ENCODE measurements at regions not wholly inside any gene's neighbourhood (a gene's known extent, or its start where the extent isn't known, plus 50 kb on each side); places are given as distances from the start of the nearest gene placed in this dataset.

GRCh38 chrX:69268611-69269010, 103.4 kb upstream of the PJA1 start:
- Histone ChIP-seq H4K20me1 (ENCODE audit: insufficient read depth, low read length, poor library complexity, severe bottlenecking) (no peaks in the 10 kb centered on the region), H3F3A (ENCODE audit: low read depth) (no peaks in the 10 kb centered on the region), H3K9ac (ENCODE audit: low read depth, low read length, poor library complexity, severe bottlenecking) (no peak overlapping the region), H3K79me2 (ENCODE audit: insufficient read depth, low read length) (no peaks in the 10 kb centered on the region), H3K36me3 (ENCODE audit: insufficient read depth, low read length) (no peaks in the 10 kb centered on the region), H3K4me1 (ENCODE audit: insufficient read depth, low read length, poor library complexity, severe bottlenecking) (no peaks in the 10 kb centered on the region), H3K9me3 (ENCODE audit: insufficient read depth, low read depth, low read length) (no peaks in the 10 kb centered on the region), H3K4me2 (ENCODE audit: low read depth, low read length, poor library complexity, severe bottlenecking) (no peak overlapping the region), H3K9me2 (replicated peaks; ENCODE audit: low read depth, low read length) (no peaks in the 10 kb centered on the region), H2AFZ (ENCODE audit: low read length) (no peak overlapping the region), H3K4me3 (ENCODE audit: low read length, poor library complexity, severe bottlenecking) (no peak overlapping the region), H3K27me3 (ENCODE audit: insufficient read depth, low read length, poor library complexity, severe bottlenecking) (no peaks in the 10 kb centered on the region)
- TF ChIP-seq, protein P1, sequence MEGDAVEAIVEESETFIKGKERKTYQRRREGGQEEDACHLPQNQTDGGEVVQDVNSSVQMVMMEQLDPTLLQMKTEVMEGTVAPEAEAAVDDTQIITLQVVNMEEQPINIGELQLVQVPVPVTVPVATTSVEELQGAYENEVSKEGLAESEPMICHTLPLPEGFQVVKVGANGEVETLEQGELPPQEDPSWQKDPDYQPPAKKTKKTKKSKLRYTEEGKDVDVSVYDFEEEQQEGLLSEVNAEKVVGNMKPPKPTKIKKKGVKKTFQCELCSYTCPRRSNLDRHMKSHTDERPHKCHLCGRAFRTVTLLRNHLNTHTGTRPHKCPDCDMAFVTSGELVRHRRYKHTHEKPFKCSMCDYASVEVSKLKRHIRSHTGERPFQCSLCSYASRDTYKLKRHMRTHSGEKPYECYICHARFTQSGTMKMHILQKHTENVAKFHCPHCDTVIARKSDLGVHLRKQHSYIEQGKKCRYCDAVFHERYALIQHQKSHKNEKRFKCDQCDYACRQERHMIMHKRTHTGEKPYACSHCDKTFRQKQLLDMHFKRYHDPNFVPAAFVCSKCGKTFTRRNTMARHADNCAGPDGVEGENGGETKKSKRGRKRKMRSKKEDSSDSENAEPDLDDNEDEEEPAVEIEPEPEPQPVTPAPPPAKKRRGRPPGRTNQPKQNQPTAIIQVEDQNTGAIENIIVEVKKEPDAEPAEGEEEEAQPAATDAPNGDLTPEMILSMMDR (conservative IDR thresholded peaks at IDR 0.05; ENCODE audit: low read length), result no peak
- TF ChIP-seq EZH2phosphoT487 (IDR thresholded peaks at IDR 0.05; ENCODE audit: borderline replicate concordance), result no peak

- H3K4me3 ChIP-seq (ENCODE audit: low read length, poor library complexity, severe bottlenecking), result no peak overlapping the region
- TF ChIP-seq, protein P1 (conservative IDR thresholded peaks at IDR 0.05; ENCODE audit: low read length), result no peak
- no peak for TF ChIP-seq EZH2phosphoT487 (IDR thresholded peaks at IDR 0.05; ENCODE audit: borderline replicate concordance)
- H3K4me2 ChIP-seq (ENCODE audit: low read depth, low read length, poor library complexity, severe bottlenecking), result no peak overlapping the region
Observed at GRCh38 chrX:69264158-69264581, 98.9 kb upstream of the PJA1 start.

DNA sequence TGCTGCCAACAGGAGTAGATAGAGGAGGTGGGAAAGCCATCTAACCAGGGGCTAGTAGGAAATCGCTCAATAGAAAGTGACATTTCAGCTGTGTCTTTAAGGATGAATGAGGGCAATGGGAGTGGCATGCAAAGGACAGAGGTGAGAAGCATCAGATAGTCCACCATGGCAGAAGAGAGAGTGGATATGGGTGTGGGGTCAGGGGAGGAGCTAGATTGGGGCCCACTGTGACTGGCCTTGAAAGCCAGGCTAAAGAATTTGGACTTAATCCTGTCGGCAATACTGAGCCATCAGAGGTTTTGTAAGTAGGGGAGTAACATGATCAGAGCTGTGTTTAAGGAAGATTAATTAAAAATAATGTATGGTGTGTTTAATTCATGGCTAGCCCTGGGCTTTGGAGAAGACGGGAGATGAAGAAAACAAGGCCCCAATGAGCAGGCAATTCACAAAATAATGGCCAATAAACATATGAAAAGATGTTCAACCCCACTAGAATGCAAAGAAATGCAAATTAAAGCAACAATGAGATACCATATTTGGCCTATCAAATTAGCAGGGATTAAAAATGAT, 98.1 kb upstream of the PJA1 start:
- no peak overlapping the region for H3K4me2 ChIP-seq (ENCODE audit: low read depth, low read length, poor library complexity, severe bottlenecking)
- H3K79me2 ChIP-seq (ENCODE audit: insufficient read depth, low read length), result no peaks in the 10 kb centered on the region
- no peaks in the 10 kb centered on the region for H3K9me2 ChIP-seq (replicated peaks; ENCODE audit: low read depth, low read length)
- no peak for TF ChIP-seq EZH2phosphoT487 (IDR thresholded peaks at IDR 0.05; ENCODE audit: borderline replicate concordance)
- TF ChIP-seq, protein P1 (conservative IDR thresholded peaks at IDR 0.05; ENCODE audit: low read length), result no peak
- no peak overlapping the region for H2AFZ ChIP-seq (ENCODE audit: low read length)
- H3K27me3 ChIP-seq (ENCODE audit: insufficient read depth, low read length, poor library complexity, severe bottlenecking), result no peaks in the 10 kb centered on the region
- H3K9me3 ChIP-seq (ENCODE audit: insufficient read depth, low read depth, low read length), result no peaks in the 10 kb centered on the region
- H3K4me1 ChIP-seq (ENCODE audit: insufficient read depth, low read length, poor library complexity, severe bottlenecking), result no peaks in the 10 kb centered on the region
- H4K20me1 ChIP-seq (ENCODE audit: insufficient read depth, low read length, poor library complexity, severe bottlenecking), result no peaks in the 10 kb centered on the region
- H3F3A ChIP-seq (ENCODE audit: low read depth), result no peaks in the 10 kb centered on the region
- H3K9ac ChIP-seq (ENCODE audit: low read depth, low read length, poor library complexity, severe bottlenecking), result no peak overlapping the region
- no peak overlapping the region for H3K4me3 ChIP-seq (ENCODE audit: low read length, poor library complexity, severe bottlenecking)
- no peaks in the 10 kb centered on the region for H3K36me3 ChIP-seq (ENCODE audit: insufficient read depth, low read length)

More at GRCh38 chrX:69264158-69264581, 98.9 kb upstream of the PJA1 start:
- no peaks in the 10 kb centered on the region for H3K9me2 ChIP-seq (replicated peaks; ENCODE audit: low read depth, low read length)
- H4K20me1 ChIP-seq (ENCODE audit: insufficient read depth, low read length, poor library complexity, severe bottlenecking), result no peaks in the 10 kb centered on the region
- H3K9ac ChIP-seq (ENCODE audit: low read depth, low read length, poor library complexity, severe bottlenecking), result no peak overlapping the region
- H3K9me3 ChIP-seq (ENCODE audit: insufficient read depth, low read depth, low read length), result no peaks in the 10 kb centered on the region
- H3K79me2 ChIP-seq (ENCODE audit: insufficient read depth, low read length), result no peaks in the 10 kb centered on the region
- no peaks in the 10 kb centered on the region for H3K27me3 ChIP-seq (ENCODE audit: insufficient read depth, low read length, poor library complexity, severe bottlenecking)
- no peak overlapping the region for H2AFZ ChIP-seq (ENCODE audit: low read length)
- no peaks in the 10 kb centered on the region for H3K4me1 ChIP-seq (ENCODE audit: insufficient read depth, low read length, poor library complexity, severe bottlenecking)
- no peaks in the 10 kb centered on the region for H3F3A ChIP-seq (ENCODE audit: low read depth)
- no peaks in the 10 kb centered on the region for H3K36me3 ChIP-seq (ENCODE audit: insufficient read depth, low read length)

Measured in Loucy (cell line).